Right lobe of liver (tissue), 6 donors: ENCODE measurements at regions not wholly inside any gene's neighbourhood (a gene's known extent, or its start where the extent isn't known, plus 50 kb on each side); places are given as distances from the start of the nearest gene placed in this dataset.
A peak's percentile ranks its signal among the peaks of the same experiment; 100 is the strongest.

Experiments used
- ATAC-seq, 4 donors: fragments of 200-7000 bp; cut with Tn5 transposase; one replicate each; pipeline ENCODE4 v1.9.1; 2020; ENCODE audit warnings: mild to moderate bottlenecking in 4 of 4, moderate library complexity in 4 of 4
- DNase-seq, 3 donors: peaks; one replicate each; pipeline ENCODE4 v3.0.0-alpha.2; 2020
- H3K27ac ChIP-seq, 3 donors: fragments of 200-600 bp; one replicate each; pipeline ENCODE4 v1.8.0; 2022
- H3K27me3 ChIP-seq, 2 donors: fragments of 200-600 bp; one replicate each; pipeline ENCODE4 v1.8.0; 2022
- H3K36me3 ChIP-seq, 4 donors: fragments of 200-600 bp; sonication (generic) in 1 of 4; one replicate each; pipeline versions ENCODE4 v1.5.1 to v1.8.0; 2017 to 2022; ENCODE audit warnings: control low read depth in 1 of 4
- H3K4me1 ChIP-seq, 4 donors: fragments of 200-600 bp; sonication (generic) in 1 of 4; one replicate each; pipeline versions ENCODE4 v1.5.1 to v1.8.0; 2017 to 2022; ENCODE audit warnings: control low read depth in 1 of 4
- H3K4me3 ChIP-seq, 3 donors: fragments of 200-600 bp; one replicate each; pipeline ENCODE4 v1.8.0; 2022
- H3K9me3 ChIP-seq, 4 donors: fragments of 200-600 bp; sonication (generic) in 1 of 4; one replicate each; pipeline versions ENCODE4 v1.5.1 to v1.8.0; 2017 to 2022; ENCODE audit warnings: control low read depth in 1 of 4
- POLR2A ChIP-seq: fragments of 450-650 bp; IDR thresholded peaks from one replicate; pipeline ENCODE4 v1.6.1; 2017; ENCODE audit warnings: antibody characterized with exemption, mild to moderate bottlenecking
- WGBS: methylation state at CpG from one replicate; pipeline ENCODE4 v1.1.6; 2018; ENCODE audit warnings: low coverage, low lambda C conversion rate; ENCODE audit not compliant: insufficient coverage; ENCODE audit errors: missing lambda C conversion rate; 5-methylcytosine and 5-hydroxymethylcytosine counted together
- intact Hi-C, 2 donors: fragments of 100-400 bp; cut with DNase I; formaldehyde crosslinking; loops; one replicate each; pipeline versions ENCODE4 v1.11.2 to v1.14.1; 2022
- TF ChIP-seq, protein P1 (sequence below), 4 donors: fragments of 200-600 bp in 3 of 4; fragments of 450-650 bp in 1 of 4; IDR thresholded peaks; one replicate each; pipeline versions ENCODE4 v1.5.1 to v1.8.0; 2016 to 2022; ENCODE audit warnings: antibody characterized with exemption in 4 of 4, mild to moderate bottlenecking in 2 of 4
- donor health status: DM: no; HTN: yes; CAD: no.
- donor health status: DM: no; HTN: no; CAD: no.
- donor health status: DM: no; HTN: no; CAD: no.
- donor health status: DM: no; HTN: yes; CAD: no.
- donor health status: DM: no; HTN: yes; CAD: no.

DNA sequence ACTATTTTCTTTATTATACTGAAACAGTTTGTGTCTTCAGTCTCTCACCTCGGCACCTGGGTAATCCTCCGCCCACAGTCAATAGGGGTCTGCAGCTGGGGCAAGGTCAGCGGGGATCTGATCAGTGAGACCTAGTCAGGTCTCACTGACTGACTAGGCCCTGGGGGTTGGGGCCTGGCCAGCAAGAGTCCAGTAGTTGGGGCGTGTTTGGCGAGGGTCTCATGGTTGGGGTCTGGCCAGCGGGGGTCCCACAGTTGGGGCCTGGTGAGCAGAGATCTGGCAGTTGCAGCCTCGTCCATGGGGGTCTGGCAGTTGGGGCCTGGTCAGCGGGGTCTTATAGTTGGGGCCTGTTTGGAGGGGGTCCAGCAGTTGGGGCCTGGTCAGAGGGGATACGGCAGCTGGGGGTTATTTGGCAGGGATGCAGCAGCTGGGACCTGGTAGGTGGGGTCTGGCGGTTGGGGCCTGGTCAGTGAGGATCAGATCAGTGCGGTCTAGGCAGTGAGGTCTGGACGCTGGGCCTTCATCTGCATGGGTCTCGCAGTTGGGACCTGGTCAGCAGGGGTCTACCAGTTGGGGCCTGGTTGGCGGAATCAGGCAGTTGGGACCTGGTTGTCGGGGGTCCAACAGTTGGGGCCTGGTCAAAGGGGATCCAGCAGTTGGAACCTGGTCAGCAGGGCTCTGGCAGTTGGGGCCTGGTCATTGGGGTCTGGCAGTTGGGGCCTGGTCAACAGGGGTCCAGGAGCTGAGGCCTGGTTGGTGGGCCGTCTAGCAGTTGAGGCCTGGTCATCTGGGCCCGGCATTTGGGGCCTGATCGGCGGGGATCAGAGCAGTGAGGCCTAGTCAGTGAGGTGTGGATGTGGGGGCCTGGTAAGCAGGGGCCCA, 61.1 kb upstream of the TPM4 start:
- no peak for TF ChIP-seq POLR2A
- TF ChIP-seq, protein P1, sequence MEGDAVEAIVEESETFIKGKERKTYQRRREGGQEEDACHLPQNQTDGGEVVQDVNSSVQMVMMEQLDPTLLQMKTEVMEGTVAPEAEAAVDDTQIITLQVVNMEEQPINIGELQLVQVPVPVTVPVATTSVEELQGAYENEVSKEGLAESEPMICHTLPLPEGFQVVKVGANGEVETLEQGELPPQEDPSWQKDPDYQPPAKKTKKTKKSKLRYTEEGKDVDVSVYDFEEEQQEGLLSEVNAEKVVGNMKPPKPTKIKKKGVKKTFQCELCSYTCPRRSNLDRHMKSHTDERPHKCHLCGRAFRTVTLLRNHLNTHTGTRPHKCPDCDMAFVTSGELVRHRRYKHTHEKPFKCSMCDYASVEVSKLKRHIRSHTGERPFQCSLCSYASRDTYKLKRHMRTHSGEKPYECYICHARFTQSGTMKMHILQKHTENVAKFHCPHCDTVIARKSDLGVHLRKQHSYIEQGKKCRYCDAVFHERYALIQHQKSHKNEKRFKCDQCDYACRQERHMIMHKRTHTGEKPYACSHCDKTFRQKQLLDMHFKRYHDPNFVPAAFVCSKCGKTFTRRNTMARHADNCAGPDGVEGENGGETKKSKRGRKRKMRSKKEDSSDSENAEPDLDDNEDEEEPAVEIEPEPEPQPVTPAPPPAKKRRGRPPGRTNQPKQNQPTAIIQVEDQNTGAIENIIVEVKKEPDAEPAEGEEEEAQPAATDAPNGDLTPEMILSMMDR (IDR thresholded peaks at IDR 0.05), result no peak
- Histone ChIP-seq H3K4me1 (no peaks in the 10 kb centered on the region), H3K4me3 (no peak overlapping the region), H3K36me3 (no peaks in the 10 kb centered on the region), H3K27ac (no peak overlapping the region), H3K9me3 (no peaks in the 10 kb centered on the region), H3K27me3 (no peaks in the 10 kb centered on the region)
- DNase-seq, result no peak
- no peak for ATAC-seq
- 66% methylated on average over 6 of the region's 19 CpGs for WGBS
- intact Hi-C loops, result no loop called here

- H3K36me3 ChIP-seq, result no peaks in the 10 kb centered on the region
- TF ChIP-seq, protein P1 (IDR thresholded peaks at IDR 0.05), result no peak
- TF ChIP-seq POLR2A, result no peak
- no peak overlapping the region for H3K4me3 ChIP-seq
- H3K9me3 ChIP-seq, result no peaks in the 10 kb centered on the region
- H3K27me3 ChIP-seq, result no peaks in the 10 kb centered on the region
- intact Hi-C loops, result no loop called here
- DNase-seq (no peak), ATAC-seq (no peak)
- H3K4me1 ChIP-seq, result no peaks in the 10 kb centered on the region
- H3K27ac ChIP-seq, result no peak overlapping the region
- 56% methylated on average over 2 of the region's 3 CpGs for WGBS
Observed at GRCh38 chr19:16015805-16016173, 60.5 kb upstream of the TPM4 start.

DNA sequence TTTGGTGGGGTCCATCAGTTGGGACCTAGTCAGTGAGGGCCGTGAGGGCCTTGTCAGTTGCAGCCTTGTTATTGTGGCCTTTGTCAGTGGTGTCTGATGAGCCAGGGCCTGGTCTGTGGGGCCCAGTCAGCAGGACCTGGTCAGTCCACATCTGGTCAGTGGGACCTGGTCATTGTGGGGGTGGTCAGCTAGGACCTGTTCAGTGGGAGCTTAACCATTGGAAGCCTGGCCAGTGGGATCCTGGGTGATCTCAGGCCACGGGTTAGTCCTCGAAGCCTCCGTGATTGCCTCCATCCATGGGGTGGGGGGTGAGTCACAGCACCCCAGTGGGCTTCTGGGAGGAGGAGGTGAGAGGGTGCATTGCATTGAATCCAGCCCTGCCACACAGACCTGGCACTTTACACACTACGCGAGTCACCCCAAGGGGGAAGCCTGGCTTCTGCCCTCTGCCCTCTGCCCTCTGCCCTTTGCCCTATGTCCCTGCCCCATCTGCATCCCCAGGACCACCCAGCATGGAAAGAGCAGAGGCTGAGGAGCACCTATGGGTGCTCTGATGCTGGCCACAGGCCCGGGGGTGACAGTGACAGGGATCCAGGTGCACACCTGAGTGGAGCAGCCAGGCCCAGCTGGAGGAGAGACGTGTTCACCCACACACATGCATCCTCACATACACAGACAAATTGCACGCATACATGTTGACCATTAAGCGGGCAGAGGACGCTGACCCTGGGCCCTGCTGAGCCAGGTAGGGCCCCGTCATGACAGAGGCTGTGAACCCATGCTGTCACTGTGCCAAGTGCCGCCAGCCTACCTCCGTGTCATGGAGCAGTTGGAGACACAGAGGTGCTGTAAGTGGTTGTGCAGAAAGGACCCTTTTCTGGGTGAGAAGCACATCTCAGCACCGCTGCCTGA, 59.8 kb upstream of the TPM4 start:
- Histone ChIP-seq H3K4me3 (no peak overlapping the region), H3K36me3 (no peaks in the 10 kb centered on the region), H3K27me3 (no peaks in the 10 kb centered on the region), H3K9me3 (no peaks in the 10 kb centered on the region), H3K27ac (no peak overlapping the region), H3K4me1 (no peaks in the 10 kb centered on the region)
- peak in 2 of 4 donors; percentile 10 to 44 for ATAC-seq
- TF ChIP-seq, protein P1 (IDR thresholded peaks at IDR 0.05), result no peak
- intact Hi-C loops, result no loop called here
- 56% methylated on average over 3 of the region's 15 CpGs for WGBS
- DNase-seq, result no peak

DNA sequence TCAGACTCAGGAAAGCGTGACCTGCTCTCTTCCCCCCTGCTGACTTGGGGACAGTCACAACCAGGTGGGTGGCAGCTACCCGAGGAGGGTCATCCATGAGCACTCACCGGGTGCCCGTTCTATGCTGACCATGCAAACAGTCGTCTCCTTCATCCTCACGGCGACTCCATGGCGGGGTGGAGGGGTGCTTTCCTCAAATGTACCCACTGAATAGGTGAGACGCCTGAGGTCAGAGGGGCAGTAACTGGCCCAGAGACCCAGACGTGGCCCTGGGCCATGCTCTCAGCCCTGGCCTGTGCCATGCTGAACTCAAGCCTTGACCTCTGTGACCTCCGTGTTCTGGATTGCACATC, 59.2 kb upstream of the TPM4 start:
- no peak overlapping the region for H3K27ac ChIP-seq
- TF ChIP-seq POLR2A, result no peak
- TF ChIP-seq, protein P1 (IDR thresholded peaks at IDR 0.05), result no peak
- no peak overlapping the region for H3K4me3 ChIP-seq
- DNase-seq (no peak), ATAC-seq (no peak)
- no peaks in the 10 kb centered on the region for H3K27me3 ChIP-seq
- no peaks in the 10 kb centered on the region for H3K36me3 ChIP-seq
- intact Hi-C loops, result no loop called here
- no peaks in the 10 kb centered on the region for H3K9me3 ChIP-seq
- WGBS, result 89% methylated on average over 9 of the region's 11 CpGs
- no peaks in the 10 kb centered on the region for H3K4me1 ChIP-seq
